GM19238 (cell line): ENCODE measurements at regions not wholly inside any gene's neighbourhood (a gene's known extent, or its start where the extent isn't known, plus 50 kb on each side); places are given as distances from the start of the nearest gene placed in this dataset.

Experiments used
- DNase-seq: peaks from one replicate; pipeline ENCODE4 v3.0.0; 2011; ENCODE audit warnings: low spot score; ENCODE audit not compliant: insufficient read length

DNA sequence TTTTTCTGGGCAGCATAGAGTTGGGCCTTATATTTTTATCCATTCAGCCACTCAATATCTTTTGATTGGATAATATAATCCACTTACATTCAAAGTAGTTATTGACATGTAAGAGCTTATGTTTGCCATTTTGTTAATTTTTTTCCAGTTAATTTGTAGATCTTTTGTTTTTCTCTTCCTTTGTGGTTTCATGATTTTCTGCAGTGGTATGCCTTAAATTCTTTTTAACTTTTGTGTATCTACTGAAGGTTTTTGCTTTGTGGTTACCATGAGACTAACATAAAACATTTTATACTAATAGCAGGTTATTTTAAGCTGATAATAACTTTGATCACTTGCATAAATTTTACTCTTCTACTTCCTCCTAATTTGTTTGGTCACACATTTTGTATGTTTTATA is 140.8 kb upstream of the GATB start:
- DNase-seq, result no peak

GRCh38 chr4:151896880-151897279 is 136.1 kb upstream of the GATB start:
- no peak for DNase-seq

DNA sequence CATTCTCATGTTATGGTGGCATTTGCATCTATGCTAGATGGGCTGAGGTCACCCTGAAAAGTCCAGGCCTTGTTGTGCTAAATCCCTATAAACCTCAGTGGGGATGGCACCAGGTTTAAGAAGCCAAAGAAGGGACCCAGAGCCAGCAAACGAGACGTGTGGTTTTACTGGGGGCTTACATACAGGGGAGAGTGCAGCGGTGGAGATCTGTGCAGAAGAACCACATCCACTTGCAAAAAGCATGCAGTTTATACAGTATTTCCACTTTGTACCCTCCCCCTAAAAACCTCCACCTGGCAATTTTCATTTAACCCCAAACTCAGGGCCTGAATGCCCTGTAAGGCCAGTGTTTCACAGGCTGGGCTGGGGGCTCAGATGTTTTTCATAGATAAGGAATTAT is 134.9 kb upstream of the GATB start:
- DNase-seq, result no peak

GRCh38 chr4:151894246-151894645 is 133.4 kb upstream of the GATB start:
- DNase-seq, result no peak

DNA sequence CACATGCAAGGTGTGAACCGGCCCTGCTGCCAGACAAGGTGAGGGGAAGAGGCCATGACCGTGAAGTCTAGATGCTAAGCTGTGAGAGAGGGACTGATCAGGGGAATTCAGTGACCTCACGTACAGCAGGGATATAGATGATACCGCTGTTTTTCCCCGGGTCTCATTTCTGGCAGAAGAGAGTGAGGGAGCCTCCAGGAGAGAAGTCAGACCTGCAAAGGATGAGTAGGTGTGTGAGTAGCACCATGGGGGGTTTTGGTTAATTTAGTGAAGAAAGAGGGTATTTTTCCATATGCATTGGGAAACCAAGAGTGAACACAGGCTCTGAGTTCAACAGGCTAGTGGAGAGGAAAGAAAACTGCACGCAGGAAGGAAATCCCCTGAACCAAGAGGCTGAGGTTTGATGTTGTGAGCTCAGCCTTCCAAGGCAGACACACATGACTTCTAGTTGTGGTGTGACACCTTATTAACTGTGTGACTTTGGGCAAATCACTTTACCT is 127.6 kb upstream of the GATB start:
- no peak for DNase-seq

DNA sequence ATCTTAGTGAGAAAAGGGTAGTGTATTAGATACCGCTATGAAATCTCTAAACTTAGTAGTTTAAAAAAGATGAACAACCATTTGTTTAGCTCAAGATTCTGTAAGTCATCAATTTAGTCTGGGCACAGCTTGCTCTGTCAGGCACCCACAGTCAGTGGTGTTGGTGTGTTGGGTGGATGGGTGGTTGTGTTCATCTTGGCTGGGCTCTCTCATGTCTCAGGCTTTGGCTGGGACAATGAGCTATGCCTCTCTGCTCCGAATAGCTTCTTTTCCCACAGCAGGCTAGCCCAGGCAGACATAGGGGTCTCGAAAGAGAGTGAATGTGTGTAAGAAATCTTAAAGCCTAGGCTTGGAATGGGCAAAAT is 127.0 kb upstream of the GATB start:
- no peak for DNase-seq

- no peak for DNase-seq
Measured at GRCh38 chr4:151887031-151887815, 126.4 kb upstream of the GATB start.

GRCh38 chr4:151885123-151885522 is 124.3 kb upstream of the GATB start:
- no peak for DNase-seq

GRCh38 chr4:151883747-151884146 is 122.9 kb upstream of the GATB start:
- no peak for DNase-seq

- no peak for DNase-seq
Measured at GRCh38 chr4:151882072-151882803, 121.4 kb upstream of the GATB start.

DNA sequence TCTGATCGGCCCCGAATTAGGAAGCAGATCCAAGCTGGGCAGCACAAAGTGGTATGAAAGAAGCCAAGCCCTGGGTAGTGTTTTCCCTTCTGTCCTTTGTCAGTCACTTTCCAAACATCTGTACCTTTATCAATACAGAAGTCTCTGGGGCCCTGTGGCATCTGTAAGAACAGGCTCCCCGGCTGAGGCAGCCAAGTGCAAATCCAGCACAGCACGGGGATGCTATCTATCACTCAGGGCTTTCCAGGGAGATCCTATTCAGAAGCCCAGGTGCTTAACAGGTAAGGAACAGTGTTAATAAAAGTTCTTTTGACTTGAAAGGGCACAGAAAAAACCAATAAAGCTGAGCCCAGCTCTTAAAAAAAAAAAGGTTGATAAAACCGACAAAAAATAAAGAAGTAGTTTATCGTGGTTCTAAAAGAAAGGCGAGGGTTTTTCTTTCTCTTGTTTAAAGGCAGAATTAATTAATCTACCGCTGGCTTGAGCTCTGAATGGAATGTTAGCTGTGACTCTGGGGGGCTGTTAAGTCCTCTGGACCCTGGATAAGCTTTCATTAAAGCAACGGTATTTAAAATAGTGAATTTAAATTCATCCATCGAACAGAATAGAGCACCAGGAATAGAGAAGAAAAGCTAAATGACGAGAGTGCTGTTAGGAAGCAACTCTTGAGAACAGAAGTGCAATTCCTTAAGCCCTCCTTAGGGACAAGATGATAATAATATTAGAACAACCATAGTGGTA is 119.1 kb upstream of the GATB start:
- DNase-seq, result no peak

- no peak for DNase-seq
Measured at GRCh38 chr4:151876381-151876988, 115.7 kb upstream of the GATB start.

- no peak for DNase-seq
Measured at GRCh38 chr4:151874328-151874727, 113.5 kb upstream of the GATB start.

DNA sequence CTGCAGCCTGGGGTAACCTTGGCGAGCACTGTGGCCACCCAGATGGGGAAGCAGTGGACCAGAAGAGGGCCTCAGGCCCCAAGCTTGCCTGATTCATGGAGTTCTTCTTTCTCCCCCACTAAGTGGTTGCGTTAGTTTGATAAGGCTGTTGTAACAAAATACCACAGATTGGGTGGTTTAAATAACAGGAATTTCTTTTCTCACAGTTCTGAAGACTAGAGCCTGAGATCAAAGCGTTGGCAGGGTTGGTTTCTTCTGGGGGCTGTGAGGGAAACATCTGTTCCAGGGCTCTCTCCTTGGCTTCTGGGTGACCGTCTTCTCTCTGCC is 105.7 kb upstream of the GATB start:
- no peak for DNase-seq

DNA sequence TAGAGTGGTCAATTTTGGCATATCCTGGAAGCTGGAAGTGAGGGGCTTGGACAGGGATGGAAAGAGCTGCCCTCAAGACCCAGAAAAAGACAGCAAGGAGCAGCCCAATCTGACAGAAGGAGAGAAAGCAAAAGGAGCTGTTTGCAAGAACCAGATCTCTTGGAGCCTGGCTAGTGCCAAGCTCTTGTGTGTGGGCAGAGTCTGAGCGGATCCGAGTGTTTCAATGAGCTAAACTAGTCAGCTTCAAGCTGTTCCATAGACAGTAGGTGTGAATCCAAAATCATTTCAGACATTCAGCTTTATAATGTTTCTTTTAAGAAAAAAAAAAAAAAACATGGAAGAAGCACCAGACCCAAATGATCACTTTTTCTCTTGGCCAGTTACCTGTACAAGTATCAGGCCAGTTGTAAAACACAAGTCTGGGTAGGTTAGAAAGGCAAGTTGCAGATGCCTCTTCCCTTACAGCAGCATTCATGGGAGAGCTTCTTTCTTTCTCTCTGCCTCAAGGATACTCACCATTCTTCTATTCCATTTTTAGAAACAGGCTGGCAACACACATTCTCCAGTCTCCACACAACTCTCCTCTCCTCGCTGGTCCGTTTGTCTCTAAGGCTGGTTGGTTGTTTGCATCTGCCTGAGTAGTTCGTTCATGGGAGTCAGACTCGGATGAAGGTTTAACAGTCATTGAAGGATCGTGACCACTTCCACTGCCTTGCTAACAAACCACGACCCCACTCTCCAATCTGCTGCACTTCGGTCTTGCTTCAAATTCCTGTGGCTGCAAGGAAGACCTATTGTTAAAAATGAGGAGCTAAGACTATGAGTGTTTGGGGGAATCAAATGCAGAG is 105.2 kb upstream of the GATB start:
- no peak for DNase-seq

DNA sequence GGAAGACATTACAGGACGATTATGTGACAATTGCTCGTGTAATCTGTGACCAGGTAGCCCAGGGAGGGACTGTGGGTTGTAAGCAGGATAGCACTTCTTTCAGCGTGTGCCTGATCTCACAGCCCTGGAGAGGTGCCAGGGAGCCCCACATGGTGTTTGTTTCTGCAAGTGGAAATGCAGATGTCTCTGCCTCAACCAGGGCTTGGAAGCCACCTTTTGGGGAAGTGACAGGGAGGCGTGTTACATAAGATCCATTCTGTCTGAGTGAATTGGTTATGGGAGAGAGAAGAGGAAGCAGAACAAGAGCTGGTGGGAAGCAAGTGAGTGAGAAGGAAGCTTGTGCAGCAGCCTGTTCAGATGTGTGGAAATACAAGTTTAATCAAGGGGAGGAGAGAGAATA is 104.5 kb upstream of the GATB start:
- DNase-seq, result no peak

DNA sequence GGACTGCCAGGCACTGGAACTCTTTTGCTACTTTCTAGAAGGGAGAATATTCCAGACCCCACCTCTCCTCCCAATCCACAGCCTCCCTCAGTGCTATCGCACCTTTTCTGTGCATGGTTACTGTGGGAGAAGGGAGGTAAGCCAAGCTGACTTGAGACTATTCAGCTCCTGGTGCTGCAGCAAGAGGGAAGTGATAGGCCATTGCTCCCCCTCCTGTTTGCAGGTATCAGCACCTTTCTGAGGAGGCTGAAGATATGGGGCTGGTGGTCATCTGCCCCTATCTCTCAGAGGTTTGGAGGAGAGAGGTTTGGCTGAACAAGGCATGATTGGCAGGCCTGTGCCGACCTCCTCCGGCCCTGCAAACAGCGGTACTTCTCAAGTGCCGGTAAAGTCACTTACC is 103.3 kb upstream of the GATB start:
- DNase-seq, result no peak

DNA sequence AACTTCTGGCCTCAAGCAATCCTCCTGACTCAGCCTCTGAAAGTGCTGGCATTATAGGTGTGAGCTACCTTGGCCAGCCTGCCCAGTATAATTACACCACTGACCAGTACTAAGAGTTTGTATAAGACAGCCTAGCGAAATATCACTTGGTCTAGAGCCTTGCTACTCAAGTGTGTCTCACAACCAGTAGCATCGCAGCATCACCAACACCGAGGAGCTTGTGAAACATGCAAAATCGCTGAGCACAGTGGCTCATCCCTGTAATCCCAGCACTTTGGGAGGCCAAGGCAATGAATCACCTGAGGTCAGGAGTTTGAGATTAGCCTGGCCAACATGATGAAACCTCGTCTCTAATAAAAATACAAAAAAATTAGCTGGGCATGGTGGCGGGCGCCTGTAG is 102.0 kb upstream of the GATB start:
- DNase-seq, result no peak

DNA sequence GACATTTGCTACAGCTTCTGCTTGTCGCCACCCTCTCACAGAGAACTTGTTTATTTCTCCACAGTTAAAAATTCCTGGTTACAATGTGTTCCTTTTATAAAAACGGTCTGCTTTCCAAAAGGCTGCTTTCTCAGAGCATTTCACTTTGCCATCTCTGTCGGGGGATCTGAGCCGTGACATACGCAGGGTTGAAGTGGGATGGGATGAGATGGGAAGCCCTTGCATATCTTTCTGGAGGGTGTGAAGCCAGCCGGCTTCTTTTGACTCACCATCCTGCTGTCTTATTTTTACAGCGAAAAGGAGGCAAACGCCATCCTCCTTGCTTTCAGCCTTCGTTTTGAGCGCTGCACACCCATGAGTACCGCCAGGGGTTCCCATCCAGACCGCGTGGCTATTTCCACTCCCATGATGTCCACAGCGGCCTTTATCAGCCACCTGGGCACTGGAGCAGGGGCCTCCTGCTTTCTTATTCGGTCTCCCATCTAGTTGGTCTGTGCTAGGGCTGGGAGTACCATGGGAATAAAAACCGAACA is 99.8 kb upstream of the GATB start:
- DNase-seq, result no peak

- no peak for DNase-seq
Measured at GRCh38 chr4:151859641-151860040, 98.8 kb upstream of the GATB start.

- DNase-seq, result no peak
Measured at GRCh38 chr4:151858356-151858755, 97.5 kb upstream of the GATB start.
